Esophagus squamous epithelium (tissue), 5 donors: ENCODE measurements at regions not wholly inside any gene's neighbourhood (a gene's known extent, or its start where the extent isn't known, plus 50 kb on each side); places are given as distances from the start of the nearest gene placed in this dataset.

ENCODE experiments used
- DNase-seq: peaks from one replicate; lab custom pipeline; 2025; lab: John Stamatoyannopoulos, UW
- H3K27ac ChIP-seq, 4 donors: fragments of 200-600 bp; sonication (generic); one replicate each; pipeline ENCODE4 v1.5.1; 2016 to 2019; ENCODE audit warnings: mild to moderate bottlenecking in 1 of 4
- H3K27me3 ChIP-seq, 4 donors: fragments of 200-600 bp; sonication (generic); 1 replicate in 3 of 4; 2 replicates in 1 of 4; pipeline versions ENCODE4 v1.5.1 to v1.6.0; 2017 to 2021; ENCODE audit warnings: antibody characterized with exemption in 1 of 4
- H3K36me3 ChIP-seq, 3 donors: fragments of 200-600 bp; sonication (generic); one replicate each; pipeline ENCODE4 v1.5.1; 2016 to 2019
- H3K4me1 ChIP-seq, 3 donors: fragments of 200-600 bp; sonication (generic); one replicate each; pipeline ENCODE4 v1.5.1; 2017 to 2019
- H3K4me3 ChIP-seq, 4 donors: fragments of 200-600 bp; sonication (generic); 1 replicate in 3 of 4; 2 replicates in 1 of 4; pipeline ENCODE4 v1.5.1; 2016 to 2019; ENCODE audit warnings: mild to moderate bottlenecking in 2 of 4, moderate library complexity in 1 of 4
- H3K9me3 ChIP-seq, 3 donors: fragments of 200-600 bp; sonication (generic); one replicate each; pipeline ENCODE4 v1.5.1; 2016 to 2019
- CTCF ChIP-seq, 6 experiments: fragments of 450-650 bp in 4 of 6; fragments of 200-600 bp in 2 of 6; sonication (generic) in 2 of 6; IDR thresholded peaks; one replicate each; pipeline ENCODE4 v1.5.1; 2016 to 2019; ENCODE audit warnings: antibody characterized with exemption in 6 of 6, mild to moderate bottlenecking in 4 of 6, moderate library complexity in 4 of 6
- POLR2A ChIP-seq, 4 donors: fragments of 450-650 bp; IDR thresholded peaks; one replicate each; pipeline ENCODE4 v1.6.1; 2017; ENCODE audit warnings: antibody characterized with exemption in 4 of 4, mild to moderate bottlenecking in 4 of 4, moderate library complexity in 3 of 4
- WGBS, 2 donors: methylation state at CpG; one replicate each; pipeline ENCODE4 v1.1.5; 2018; 5-methylcytosine and 5-hydroxymethylcytosine counted together
- intact Hi-C: fragments of 100-400 bp; cut with DNase I; formaldehyde crosslinking; loops from one replicate; pipeline ENCODE4 v1.15.0; 2022
- donor health status: DM: yes; HTN: yes; CAD: no.

- H3K9me3 ChIP-seq: no peaks in the 10 kb centered on the region
- 90 to 92% methylated on average over 5 of the region's 5 CpGs for WGBS, 2 donors
- no peaks in the 10 kb centered on the region for H3K27me3 ChIP-seq
- DNase-seq: no peak
- no peaks in the 10 kb centered on the region for H3K4me1 ChIP-seq
- intact Hi-C loops: no loop called here
- no peak overlapping the region for H3K4me3 ChIP-seq
- no peak overlapping the region for H3K27ac ChIP-seq
- TF ChIP-seq CTCF (IDR thresholded peaks at IDR 0.05): no peak
- no peak for TF ChIP-seq POLR2A (IDR thresholded peaks at IDR 0.05)
- H3K36me3 ChIP-seq: no peaks in the 10 kb centered on the region
Measured at GRCh38 chr9:80059979-80060378, 488.2 kb downstream of the TLE4 start.

- Histone ChIP-seq H3K4me3 (no peak overlapping the region), H3K27me3 (no peaks in the 10 kb centered on the region), H3K9me3 (no peaks in the 10 kb centered on the region), H3K27ac (no peak overlapping the region), H3K36me3 (no peaks in the 10 kb centered on the region), H3K4me1 (no peaks in the 10 kb centered on the region)
- intact Hi-C loops: no loop called here
- 62 to 83% methylated on average over 6 of the region's 6 CpGs for WGBS, 2 donors
- TF ChIP-seq CTCF (IDR thresholded peaks at IDR 0.05): no peak
- TF ChIP-seq POLR2A (IDR thresholded peaks at IDR 0.05): no peak
- DNase-seq: no peak
Measured at GRCh38 chr9:80059191-80059590, 487.4 kb downstream of the TLE4 start.

- Histone ChIP-seq H3K4me1 (no peaks in the 10 kb centered on the region), H3K36me3 (no peaks in the 10 kb centered on the region), H3K27me3 (no peaks in the 10 kb centered on the region), H3K4me3 (no peak overlapping the region), H3K9me3 (peaks cover 0 to 7% (median 0%) of the 10 kb centered on the region in 3 donors), H3K27ac (no peak overlapping the region)
- intact Hi-C loops: no loop called here
- WGBS, 2 donors: 82 to 90% methylated on average over 1 of the region's 1 CpG
- DNase-seq: no peak
- no peak for TF ChIP-seq POLR2A (IDR thresholded peaks at IDR 0.05)
- TF ChIP-seq CTCF (IDR thresholded peaks at IDR 0.05): no peak
Measured at GRCh38 chr9:80052830-80053229, 481.1 kb downstream of the TLE4 start.

- no peaks in the 10 kb centered on the region for H3K4me1 ChIP-seq
- H3K27ac ChIP-seq: no peak overlapping the region
- H3K4me3 ChIP-seq: no peak overlapping the region
- DNase-seq: no peak
- H3K36me3 ChIP-seq: no peaks in the 10 kb centered on the region
- intact Hi-C loops: no loop called here
- H3K9me3 ChIP-seq: peaks cover 0 to 7% (median 0%) of the 10 kb centered on the region in 3 donors
- TF ChIP-seq POLR2A (IDR thresholded peaks at IDR 0.05) (no peak), CTCF (IDR thresholded peaks at IDR 0.05) (no peak)
- WGBS, 2 donors: 46 to 61% methylated on average over 2 of the region's 2 CpGs
- H3K27me3 ChIP-seq: no peaks in the 10 kb centered on the region
Measured at GRCh38 chr9:80049096-80049782, 477.5 kb downstream of the TLE4 start.

- Histone ChIP-seq H3K4me1 (no peaks in the 10 kb centered on the region), H3K4me3 (no peak overlapping the region), H3K36me3 (no peaks in the 10 kb centered on the region), H3K27me3 (no peaks in the 10 kb centered on the region), H3K9me3 (no peaks in the 10 kb centered on the region), H3K27ac (no peak overlapping the region)
- TF ChIP-seq POLR2A (IDR thresholded peaks at IDR 0.05): no peak
- no peak for TF ChIP-seq CTCF (IDR thresholded peaks at IDR 0.05)
- intact Hi-C loops: no loop called here
- no peak for DNase-seq
- WGBS, 2 donors: 86 to 92% methylated on average over 2 of the region's 2 CpGs
Measured at GRCh38 chr9:80046481-80046880, 474.7 kb downstream of the TLE4 start.
